Muscle layer of colon (tissue), 2 donors: ENCODE measurements at regions not wholly inside any gene's neighbourhood (a gene's known extent, or its start where the extent isn't known, plus 50 kb on each side); places are given as distances from the start of the nearest gene placed in this dataset.

Source experiments
- H3K27ac ChIP-seq: one replicate; pipeline ENCODE4 v1.7.0; 2013; ENCODE audit warnings: low read depth, mild to moderate bottlenecking, low read length, moderate library complexity
- H3K27me3 ChIP-seq, 2 donors: one replicate each; pipeline ENCODE4 v1.7.0; 2013; ENCODE audit warnings: low read length in 2 of 2, mild to moderate bottlenecking in 2 of 2; ENCODE audit not compliant: insufficient read depth in 2 of 2, control insufficient read depth in 1 of 2
- H3K36me3 ChIP-seq: one replicate; pipeline ENCODE4 v1.7.0; 2013; ENCODE audit warnings: mild to moderate bottlenecking, low read length; ENCODE audit not compliant: insufficient read depth
- H3K4me1 ChIP-seq: one replicate; pipeline ENCODE4 v1.7.0; 2013; ENCODE audit warnings: mild to moderate bottlenecking, low read length; ENCODE audit not compliant: insufficient read depth
- H3K4me3 ChIP-seq, 2 donors: one replicate each; pipeline ENCODE4 v1.7.0; 2013; ENCODE audit warnings: low read length in 2 of 2, low read depth in 1 of 2, mild to moderate bottlenecking in 1 of 2, moderate library complexity in 1 of 2
- H3K9ac ChIP-seq: one replicate; pipeline ENCODE4 v1.7.0; 2013; ENCODE audit warnings: low read length
- H3K9me3 ChIP-seq: one replicate; pipeline ENCODE4 v1.7.0; 2013; ENCODE audit warnings: mild to moderate bottlenecking, low read length
- donor health status: abdominal sarcoma.
- donor health status: Adenocarcinoma of cecum.

DNA sequence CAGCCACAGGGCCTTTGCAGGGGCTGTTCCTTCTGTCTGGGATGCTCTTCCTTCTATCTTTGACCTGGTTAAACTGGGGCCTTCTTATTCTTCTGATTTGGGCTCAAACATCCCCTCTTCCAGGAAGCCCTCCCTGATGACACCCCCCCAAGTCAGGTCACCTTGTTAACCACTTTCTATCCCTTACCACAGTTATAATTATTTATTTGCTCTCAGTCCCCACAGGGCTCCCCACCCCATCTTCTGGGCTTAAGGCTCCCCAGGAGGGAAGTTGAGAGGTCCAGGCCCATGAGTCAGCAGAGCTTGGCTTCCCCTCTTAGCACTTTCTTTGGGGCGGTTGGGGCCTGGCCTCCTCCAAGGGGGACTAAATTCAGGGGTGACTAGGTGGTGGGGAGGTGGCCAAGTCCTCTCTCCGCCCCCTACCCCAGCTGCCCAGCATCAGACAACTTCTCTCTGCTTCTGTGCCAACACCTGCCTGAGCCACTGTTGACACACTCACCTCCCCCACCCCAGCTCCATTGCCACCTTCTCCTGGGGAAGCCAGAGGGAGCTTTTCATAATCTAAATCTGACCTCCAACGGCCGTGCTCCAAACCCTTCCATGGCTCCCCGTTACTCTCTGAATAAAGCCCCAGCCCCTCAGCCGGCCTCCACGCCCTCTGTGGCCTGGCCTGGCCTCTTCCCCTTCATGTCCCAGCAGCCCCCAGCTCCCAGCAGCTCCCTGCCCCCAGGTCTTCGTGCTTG lies 70.0 kb downstream of the CEBPB start:
- Histone ChIP-seq H3K27ac (no peak overlapping the region), H3K9me3 (no peaks in the 10 kb centered on the region), H3K27me3 (no peaks in the 10 kb centered on the region), H3K4me3 (no peak overlapping the region), H3K9ac (no peak overlapping the region), H3K36me3 (no peaks in the 10 kb centered on the region), H3K4me1 (peaks cover 4% of the 10 kb centered on the region)

DNA sequence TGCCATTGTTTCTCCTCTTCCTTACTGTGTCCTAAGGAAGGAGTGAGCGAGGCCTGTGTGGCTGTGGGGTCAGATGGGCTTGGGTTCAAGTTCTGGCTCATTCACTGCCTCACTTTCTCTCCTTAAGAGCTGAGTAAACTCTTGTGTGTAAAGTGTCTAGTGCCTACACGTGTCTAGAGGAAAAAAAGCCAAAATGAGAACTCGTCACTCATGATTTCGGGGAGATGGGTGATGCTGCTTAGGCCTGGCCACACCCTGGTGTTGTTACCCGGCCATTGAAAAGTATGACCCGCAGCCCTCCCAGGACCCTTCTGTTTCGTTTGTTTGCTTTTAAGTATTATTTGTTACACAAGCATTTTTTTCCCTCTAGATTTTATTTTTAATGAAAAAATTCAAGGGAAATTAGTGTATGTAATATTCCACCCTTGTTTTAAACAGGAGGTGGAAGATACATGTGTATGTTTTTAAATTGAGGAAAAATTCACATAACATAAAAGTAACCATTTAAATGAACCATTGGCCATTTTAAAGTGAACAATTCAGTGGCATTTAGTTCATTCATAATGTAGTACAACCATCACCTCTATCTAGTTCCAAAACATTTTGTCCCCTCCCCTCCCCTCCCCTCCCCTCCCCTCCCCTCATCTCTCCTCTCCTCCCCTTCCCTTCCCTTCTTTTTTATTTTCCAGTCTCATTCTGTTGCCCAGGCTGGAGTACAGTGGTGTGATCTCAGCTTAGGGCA lies 71.0 kb downstream of the CEBPB start:
- Histone ChIP-seq H3K9ac (no peak overlapping the region), H3K27ac (no peak overlapping the region), H3K4me1 (peaks cover 4% of the 10 kb centered on the region), H3K9me3 (no peaks in the 10 kb centered on the region), H3K27me3 (no peaks in the 10 kb centered on the region), H3K36me3 (no peaks in the 10 kb centered on the region), H3K4me3 (no peak overlapping the region)

GRCh38 chr20:50263831-50264230 lies 73.2 kb downstream of the CEBPB start:
- H3K27me3 ChIP-seq = no peaks in the 10 kb centered on the region
- H3K4me3 ChIP-seq = no peak overlapping the region
- H3K9ac ChIP-seq = no peak overlapping the region
- H3K27ac ChIP-seq = no peak overlapping the region
- H3K9me3 ChIP-seq = no peaks in the 10 kb centered on the region
- no peaks in the 10 kb centered on the region for H3K36me3 ChIP-seq
- H3K4me1 ChIP-seq = peaks cover 11% of the 10 kb centered on the region

DNA sequence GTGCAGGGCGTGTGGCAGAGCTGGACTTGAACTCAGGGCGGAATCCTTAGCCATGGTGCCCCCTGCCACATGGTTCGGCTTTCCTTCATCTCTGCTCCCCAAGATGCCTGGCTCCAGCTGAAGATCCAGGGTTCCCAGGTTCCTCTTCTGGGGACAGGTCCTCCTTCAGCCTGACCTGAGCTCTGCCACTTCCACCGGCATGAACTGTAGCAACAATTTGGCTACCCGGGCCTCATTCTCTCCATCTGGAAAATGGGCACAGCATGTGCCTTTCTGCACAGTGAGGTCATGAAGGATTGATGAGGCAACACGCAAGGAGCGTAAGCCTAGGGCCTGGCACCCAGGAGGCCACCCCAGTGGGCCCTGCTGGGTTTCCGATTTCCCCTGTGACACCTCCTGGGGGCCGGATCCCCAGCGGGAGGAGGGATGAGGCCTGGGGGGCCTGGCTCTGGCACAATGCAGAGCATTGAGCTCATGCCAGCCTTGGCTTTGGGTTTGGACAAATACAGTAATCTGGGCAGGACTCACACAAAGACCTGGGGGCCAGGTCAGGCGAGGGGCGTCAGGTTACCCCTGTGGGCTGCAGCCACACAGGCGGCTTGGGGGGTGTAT lies 74.0 kb downstream of the CEBPB start:
- no peak overlapping the region for H3K4me3 ChIP-seq
- no peak overlapping the region for H3K27ac ChIP-seq

GRCh38 chr20:50265245-50265946 lies 74.8 kb downstream of the CEBPB start:
- no peak overlapping the region for H3K4me3 ChIP-seq
- H3K27me3 ChIP-seq = no peaks in the 10 kb centered on the region
- no peak overlapping the region for H3K27ac ChIP-seq
- H3K9ac ChIP-seq = no peak overlapping the region
- H3K4me1 ChIP-seq = peaks cover 7% of the 10 kb centered on the region
- no peaks in the 10 kb centered on the region for H3K36me3 ChIP-seq
- no peaks in the 10 kb centered on the region for H3K9me3 ChIP-seq

More for the DNA sequence above, 74.0 kb downstream of the CEBPB start:
- Histone ChIP-seq H3K9ac (no peak overlapping the region), H3K4me1 (peaks cover 10% of the 10 kb centered on the region), H3K27me3 (no peaks in the 10 kb centered on the region), H3K9me3 (no peaks in the 10 kb centered on the region), H3K36me3 (no peaks in the 10 kb centered on the region)

DNA sequence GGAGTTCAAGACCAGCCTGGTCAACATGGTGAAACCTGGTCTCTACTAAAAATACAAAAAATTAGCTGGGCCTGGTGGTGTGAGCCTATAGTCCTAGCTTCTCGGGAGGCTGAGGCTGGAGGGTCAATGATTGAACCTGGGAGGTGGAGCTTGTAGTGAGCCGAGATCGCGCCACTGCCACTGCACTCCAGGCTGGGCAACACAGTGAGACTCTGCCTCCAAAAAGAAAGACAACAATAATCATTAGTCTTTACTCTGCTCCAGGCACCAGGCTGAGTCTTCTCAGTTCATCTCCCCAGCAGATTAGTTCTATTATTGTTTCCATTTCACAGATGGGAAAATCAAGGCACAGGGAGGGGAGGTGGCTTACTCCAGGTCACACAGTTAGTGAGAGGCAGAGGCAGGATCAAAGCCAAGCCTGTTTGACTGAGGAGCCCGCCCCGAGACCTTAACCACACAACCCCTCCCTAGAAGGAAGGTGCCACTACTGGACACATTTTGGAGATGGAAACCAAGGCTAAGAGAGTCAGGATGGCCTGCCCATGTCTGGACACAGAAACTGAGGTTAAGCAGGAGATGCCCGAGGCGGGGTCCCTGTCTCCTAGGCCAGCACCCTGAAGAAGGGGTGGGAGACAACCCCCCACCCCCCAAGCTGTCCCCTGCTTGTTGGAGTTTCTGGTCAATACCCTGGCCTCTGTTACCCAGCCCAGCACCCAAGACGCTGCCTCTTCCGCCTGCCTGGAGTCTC lies 75.8 kb downstream of the CEBPB start:
- Histone ChIP-seq H3K9ac (no peak overlapping the region), H3K27ac (no peak overlapping the region), H3K27me3 (no peaks in the 10 kb centered on the region), H3K4me1 (peaks cover 7% of the 10 kb centered on the region), H3K9me3 (no peaks in the 10 kb centered on the region), H3K4me3 (no peak overlapping the region), H3K36me3 (no peaks in the 10 kb centered on the region)

DNA sequence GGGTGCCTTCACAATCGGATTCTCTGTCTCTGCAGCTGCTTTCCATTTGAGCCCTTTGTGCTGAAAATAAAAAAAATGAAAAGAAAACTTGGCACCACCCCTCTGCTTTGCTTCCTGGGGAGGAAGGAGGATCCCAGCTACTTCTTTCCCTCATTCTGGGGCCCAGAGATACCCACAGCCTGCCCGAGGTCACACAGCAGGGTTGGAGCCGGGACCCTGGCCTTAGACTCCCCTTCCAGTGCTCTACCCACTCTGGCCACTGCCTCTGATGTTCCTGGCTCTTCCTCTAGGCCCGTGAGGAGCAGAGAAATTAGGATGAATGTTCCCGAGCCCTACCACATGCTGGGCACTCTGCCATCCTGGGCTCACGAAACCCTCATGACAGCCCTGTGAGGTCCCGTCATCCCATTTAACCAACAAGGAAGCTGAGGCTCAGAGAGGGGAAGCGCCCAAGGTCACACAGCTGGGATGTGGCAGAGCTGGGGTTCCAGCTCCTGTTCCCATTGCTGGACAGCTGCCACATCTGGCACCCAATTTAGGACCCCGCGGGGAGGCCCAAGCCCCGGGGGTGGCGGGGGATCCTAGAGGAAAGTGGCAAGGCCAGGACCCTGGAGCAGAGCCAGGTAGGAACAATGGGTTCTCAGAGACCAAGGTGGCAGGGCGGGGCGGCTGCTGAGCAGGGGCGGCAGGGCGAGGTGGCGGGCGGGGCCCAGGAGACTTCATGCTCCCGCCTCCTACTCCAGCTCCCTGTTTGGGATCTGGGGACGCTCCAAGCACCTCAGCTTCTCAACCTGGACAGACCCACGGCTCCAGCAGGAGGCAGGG lies 76.6 kb downstream of the CEBPB start:
- H3K4me3 ChIP-seq = no peak overlapping the region
- H3K9me3 ChIP-seq = no peaks in the 10 kb centered on the region
- H3K9ac ChIP-seq = no peak overlapping the region
- H3K36me3 ChIP-seq = no peaks in the 10 kb centered on the region
- peaks cover 7% of the 10 kb centered on the region for H3K4me1 ChIP-seq
- no peaks in the 10 kb centered on the region for H3K27me3 ChIP-seq
- no peak overlapping the region for H3K27ac ChIP-seq

GRCh38 chr20:50267866-50268219 lies 77.2 kb downstream of the CEBPB start:
- no peak overlapping the region for H3K27ac ChIP-seq
- no peaks in the 10 kb centered on the region for H3K9me3 ChIP-seq

DNA sequence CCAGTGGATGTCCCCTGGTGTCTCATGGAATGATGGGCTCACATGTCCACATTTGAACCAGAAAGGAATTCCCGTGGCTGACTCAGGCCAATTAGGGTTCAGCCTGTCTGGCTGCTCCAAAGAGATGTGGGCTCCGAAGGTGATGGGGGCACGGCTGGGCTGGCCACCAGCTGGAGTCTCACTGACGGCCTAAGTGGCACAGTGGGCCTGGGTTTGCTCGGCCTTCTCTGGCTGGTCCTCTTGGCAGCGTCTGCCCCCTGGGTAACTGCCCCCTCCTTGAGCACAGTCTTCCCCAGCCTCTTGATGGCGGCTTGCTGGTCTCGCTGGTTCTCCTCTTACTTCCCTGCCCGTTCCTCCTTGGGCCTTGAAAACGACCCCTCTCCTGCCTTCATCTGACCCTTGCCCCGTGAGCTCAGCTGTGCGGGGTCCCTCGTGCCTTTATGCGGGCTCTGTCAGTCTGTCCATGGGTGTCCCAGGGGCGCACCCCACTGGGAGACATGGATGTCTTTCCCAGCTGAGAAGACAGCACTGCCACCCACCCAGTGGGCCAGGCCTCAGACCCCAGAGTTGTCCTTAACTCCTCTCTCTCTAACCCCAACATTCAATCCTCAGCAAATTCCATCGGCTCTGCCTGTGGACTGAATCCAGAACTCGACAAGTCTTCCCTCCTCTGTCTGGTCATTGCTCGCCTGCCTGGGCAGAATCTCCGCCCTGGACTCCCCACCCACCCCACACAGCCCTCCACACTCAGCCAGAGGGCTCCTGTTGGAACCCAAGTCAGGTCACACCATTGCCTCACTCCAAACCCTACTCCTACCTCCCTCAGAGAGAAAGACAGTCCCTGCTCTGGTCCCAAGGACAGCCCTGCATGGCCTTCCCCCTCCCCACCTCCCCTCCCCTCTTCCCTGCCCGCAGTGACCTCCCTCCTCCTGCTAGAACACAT lies 78.7 kb downstream of the CEBPB start:
- H3K27me3 ChIP-seq = no peaks in the 10 kb centered on the region
- H3K27ac ChIP-seq = no peak overlapping the region
- H3K9me3 ChIP-seq = no peaks in the 10 kb centered on the region
- H3K9ac ChIP-seq = no peak overlapping the region
- H3K4me3 ChIP-seq = no peak overlapping the region
- peaks cover 7% of the 10 kb centered on the region for H3K4me1 ChIP-seq
- no peaks in the 10 kb centered on the region for H3K36me3 ChIP-seq

More at GRCh38 chr20:50267866-50268219, 77.2 kb downstream of the CEBPB start:
- Histone ChIP-seq H3K27me3 (no peaks in the 10 kb centered on the region), H3K4me3 (no peak overlapping the region), H3K4me1 (peaks cover 7% of the 10 kb centered on the region), H3K36me3 (no peaks in the 10 kb centered on the region), H3K9ac (no peak overlapping the region)

DNA sequence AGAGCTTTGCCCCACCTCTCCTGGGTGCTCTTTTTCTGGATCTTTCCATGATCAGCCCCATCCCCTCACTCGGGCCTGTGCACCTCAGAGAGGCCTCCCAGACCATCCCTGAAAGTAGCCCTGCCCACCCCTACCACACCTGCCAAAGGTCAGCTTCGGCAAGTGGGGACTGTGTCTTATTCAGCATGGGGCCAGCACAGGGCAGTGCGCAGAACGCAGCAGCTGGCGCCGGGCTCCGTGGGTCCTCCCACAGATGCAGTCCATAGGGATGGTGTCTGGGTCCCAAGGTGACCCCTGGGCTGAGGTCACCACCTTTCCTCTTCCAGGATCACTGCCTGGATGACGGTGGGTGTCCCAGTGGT lies 79.4 kb downstream of the CEBPB start:
- Histone ChIP-seq H3K4me3 (no peak overlapping the region), H3K4me1 (peaks cover 7% of the 10 kb centered on the region), H3K36me3 (no peaks in the 10 kb centered on the region), H3K27ac (no peak overlapping the region), H3K9ac (no peak overlapping the region), H3K9me3 (no peaks in the 10 kb centered on the region), H3K27me3 (no peaks in the 10 kb centered on the region)
